Activated CD4-positive, CD25-positive, alpha-beta regulatory T cell treated with anti-CD3 and anti-CD28 coated beads, Interleukin-2, amount 50 U/mL, for 16 hours (primary cell): ENCODE measurements at regions not wholly inside any gene's neighbourhood (a gene's known extent, or its start where the extent isn't known, plus 50 kb on each side); places are given as distances from the start of the nearest gene placed in this dataset.

Experiments
- DNase-seq: peaks from one replicate; pipeline ENCODE4 v3.0.0-alpha.2; 2020; ENCODE audit warnings: low read depth, low spot score

DNA sequence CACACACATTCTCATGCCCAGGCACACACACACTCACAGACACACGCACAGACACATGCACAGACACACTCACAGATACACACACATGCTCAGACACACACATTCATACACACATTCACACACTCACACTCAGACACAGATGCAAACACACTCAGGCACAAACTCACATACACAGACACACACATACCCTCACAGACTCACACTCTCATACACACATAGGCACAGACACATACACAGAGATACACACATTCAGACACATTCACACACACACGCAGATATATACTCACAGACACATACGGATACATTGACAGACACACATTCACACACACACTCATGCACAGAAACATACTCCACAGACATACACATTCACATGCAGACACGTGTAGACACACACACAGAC, 89.6 kb downstream of the RBFOX3 start:
- no peak for DNase-seq

DNA sequence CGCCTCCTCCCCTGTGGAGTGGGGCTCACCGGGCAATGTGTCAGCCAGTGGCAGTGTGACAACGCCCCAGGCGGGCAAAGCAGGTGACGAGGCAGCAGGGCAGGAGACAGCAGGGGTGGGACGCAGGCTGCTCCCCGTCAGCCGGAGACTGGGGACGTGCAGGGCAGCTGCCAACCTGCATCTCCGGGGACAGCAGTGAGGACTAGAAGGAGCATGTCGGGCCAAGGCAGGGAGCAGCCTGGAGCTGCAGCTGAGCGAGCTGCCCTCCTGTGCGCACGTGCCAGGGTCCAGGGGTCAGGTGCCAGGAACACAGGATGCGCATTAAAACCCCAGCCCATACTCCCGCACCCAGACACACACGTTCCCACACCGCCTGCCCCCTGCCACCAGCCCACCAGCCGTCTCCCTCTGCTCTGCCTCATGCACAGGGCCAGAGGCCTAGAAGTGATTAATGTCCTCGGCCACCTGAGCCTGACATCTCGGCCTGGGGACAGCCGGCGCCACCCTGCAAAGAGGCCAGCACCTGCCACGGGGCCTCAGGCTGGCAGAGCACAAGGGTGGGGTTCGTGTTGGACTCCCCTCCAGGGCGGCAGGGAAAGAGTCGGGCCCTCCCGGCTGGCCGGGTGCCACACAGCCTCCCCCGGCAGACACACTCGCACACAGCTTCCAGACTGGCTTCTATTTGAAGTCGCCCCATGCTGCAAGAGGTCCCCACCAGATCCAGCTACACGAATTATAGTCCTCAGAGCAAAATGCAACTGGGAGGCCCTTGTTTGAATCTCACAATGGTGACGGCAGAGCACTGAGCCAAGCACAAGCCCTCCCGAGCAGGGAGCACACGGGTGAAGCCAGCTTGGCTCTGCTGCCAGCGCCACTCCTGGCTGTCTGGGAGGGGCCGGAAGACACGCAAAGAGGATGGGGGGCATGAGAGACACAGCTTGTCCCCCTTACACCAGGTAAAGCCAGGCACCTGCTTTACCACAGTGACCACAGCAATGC, 90.4 kb downstream of the RBFOX3 start:
- no peak for DNase-seq

DNA sequence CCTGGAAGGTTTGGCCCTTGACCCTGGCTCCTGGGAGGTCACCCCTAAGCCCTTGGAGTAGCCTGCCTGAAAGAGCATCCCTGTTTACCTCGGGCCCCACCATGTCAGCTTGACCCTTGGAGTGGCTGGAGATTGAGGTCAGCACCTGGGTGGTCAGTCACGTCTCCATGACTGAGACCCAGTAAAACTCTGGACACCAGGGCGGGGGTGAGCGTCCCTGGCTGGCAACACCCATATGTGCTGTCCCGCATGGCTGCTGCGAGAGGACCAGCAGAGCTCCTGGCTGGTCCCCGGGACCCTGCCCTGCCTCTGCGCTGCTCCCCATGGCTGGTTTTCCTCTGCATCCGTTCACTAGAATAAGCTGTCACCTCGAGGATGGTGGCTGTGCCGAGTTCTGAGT, 91.2 kb downstream of the RBFOX3 start:
- no peak for DNase-seq

DNA sequence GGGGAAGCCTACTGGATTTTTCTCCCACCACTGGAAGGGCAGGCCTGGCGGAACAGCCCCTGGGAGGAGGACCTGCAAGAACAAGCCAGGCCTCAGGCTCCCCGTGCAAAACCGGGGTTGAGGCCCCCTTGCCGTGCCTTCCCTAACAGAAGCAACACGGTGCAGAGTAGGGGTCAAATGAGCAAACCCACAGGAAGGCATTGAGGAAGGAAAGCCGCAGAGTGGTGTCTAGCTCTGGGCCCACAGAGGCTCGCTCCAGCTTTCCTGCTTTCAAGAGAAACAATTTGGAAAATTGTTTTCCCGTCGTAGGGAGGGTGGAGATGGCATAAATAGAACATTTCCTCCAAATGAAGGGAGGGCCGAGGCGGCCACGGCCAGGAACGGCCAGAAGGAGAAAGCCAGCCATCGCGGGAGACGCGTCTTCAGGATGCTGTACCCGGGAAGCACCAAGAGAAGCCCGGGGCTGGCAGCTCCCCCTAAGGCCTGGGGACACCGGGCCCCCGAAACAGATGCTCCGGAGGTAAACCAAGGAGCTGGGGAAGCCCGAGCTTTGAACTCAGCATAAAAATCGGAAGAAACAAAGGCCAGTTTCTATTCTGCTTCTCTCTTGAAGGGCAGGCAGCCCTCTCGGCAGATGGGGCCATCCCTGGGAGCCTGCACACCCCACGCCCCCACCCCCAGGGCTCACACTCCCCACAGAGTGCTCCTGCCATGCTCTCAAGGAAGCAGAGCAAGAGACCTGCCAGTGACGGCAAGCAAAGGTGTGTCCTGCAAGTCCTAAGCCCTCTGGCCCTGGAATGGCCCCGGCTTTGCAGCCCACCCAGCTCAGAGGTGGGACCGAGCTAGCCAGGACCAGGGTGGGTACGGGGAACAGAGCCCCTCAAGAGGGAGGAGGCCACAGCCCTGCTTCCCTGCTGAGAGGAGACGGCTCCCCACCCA, 92.0 kb downstream of the RBFOX3 start:
- DNase-seq = no peak

DNA sequence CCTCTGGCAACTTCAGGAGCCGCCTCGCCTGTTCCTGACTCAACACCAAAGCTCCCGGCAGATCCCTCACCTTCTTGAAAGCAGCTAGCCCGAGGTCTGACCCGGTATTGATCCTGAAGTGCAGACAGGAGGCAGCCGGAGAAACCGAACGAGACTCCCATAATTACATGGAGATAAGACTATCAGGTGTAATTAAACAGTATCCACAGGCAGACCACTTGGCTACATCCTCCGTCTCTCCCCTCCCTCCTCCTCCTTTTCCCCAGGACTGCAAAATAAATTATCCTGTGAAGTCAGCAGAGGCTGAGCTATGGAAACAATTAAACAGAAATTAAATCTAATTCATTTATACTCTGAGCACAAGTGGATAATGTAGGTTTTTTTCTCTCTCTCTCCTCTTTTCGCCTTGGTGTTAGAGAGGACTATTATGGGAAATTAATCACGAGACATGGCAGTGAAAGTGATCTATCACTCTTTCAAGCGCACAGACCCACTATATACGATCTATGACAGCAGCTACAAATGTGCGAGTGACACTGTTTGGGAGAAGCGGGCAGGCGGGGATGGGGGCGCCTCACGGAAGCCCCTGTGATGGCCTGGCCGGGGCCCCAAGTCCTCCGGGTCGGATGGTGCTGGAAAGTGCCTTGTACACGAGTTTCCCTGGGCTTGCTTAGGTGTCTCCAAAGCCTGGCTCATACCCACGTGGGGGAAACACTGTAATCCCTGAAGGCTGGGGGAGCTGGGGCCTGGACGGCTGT, 92.8 kb downstream of the RBFOX3 start:
- no peak for DNase-seq

DNA sequence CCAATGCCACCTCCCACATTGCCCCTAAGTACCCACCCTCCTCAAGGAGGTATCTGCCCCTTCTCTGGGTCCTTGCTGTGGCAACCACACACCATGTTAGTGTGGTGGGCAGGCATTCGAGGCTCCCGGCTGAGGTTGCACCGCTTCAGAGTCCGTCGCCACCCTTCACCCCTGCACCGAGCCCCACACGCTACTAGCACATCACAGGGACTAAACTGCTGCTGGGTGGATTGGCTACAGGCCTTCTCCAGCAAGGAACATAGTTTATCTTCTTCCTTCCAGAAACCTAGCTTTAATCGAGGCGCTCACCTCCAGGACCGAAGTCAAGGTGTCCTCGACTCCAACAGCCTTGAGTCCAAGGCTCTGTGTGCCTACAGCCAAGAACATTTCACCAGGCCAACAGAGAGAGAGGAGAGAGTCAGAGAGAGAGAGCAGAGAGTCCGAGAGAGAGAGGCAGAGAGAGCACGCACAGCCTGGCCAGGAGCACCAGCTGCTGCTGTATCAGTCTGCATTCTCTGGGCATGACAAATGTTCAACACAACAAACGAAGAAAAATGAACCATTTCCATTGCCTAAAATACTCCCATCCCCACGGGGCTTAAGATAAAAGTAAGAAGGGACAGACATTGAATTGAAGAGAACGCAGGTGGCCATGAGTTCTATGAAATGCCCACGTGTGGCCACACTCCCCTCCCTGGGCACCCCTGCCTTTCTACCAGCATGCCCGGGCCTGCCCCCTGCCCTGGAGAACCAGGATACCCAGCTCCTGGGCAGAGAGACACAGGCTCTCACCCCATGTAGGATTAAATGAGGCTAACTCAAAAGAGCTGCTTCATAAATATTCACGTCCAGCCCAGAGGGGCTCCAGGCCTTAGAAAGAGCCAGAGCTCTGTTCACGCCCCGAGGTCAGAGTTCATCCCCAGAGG, 94.9 kb downstream of the RBFOX3 start:
- no peak for DNase-seq

DNA sequence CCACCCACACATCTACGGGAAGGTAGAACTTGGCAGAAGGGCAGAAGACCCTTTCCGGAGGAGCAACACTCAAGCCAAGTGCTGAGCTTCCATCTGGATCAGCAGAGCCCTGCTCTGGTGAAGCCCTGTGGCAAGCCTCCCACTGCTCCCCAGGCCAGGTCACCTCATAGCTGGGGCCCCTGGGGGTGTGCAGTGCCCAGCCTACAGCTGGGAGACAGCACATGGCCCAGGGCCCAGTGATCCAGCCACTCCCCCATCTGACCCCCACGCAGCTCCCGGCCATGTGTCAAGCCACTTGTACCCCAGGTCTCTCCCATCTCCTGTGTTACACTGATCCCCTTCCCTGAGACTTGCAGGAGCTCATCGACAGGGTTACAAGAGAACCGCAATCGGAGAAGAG, 95.7 kb downstream of the RBFOX3 start:
- no peak for DNase-seq

DNA sequence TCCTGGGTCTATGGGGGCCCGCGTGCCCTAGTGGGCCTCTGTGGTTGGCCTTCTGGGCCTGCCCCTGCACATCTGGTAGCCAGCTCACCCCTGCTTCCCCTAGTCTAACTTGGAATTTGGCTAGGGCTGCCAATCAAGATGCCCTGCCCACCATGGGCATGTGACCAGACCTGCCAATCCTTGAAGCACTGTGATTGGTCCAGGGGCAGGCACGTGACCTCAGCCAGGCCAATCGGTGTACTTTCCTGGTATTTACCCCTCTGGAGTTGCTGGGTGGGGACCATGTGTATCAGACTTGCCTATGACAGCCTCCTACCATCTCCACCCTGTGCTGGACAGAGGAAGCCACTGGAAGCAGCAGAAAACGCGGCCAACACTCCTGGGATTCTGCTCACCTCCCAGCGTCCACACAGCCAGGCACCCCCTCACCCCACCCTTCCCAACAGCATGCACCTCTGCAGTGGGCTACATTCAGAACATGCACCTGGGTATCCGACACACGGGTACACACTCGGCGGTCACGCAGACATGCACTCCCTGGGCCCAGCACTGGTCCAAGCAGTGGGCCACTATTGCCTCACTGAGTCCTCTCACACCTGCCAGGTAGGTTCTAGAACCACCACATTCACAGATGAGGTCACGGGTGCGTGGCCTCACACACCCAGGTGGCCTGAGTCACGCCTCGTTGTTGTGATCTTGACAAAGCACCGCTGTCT, 96.9 kb downstream of the RBFOX3 start:
- no peak for DNase-seq

DNA sequence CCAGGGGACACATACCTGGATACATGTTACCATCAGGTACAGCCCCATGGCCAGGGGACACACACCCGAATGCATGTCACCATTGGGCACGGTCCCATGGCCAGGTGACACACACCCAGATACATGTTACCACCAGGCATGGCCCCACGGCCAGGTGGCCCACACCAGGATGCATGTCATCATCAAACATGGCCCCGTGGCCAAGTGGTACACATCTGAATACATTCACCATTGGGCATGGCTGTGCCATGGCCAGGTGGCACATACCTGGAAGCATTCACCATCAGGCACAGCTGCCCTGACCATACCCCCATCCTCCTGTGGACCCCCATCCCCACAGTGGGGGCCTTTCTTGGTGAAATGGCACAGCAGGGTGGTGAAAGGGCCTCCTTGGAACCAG, 97.6 kb downstream of the RBFOX3 start:
- no peak for DNase-seq

DNA sequence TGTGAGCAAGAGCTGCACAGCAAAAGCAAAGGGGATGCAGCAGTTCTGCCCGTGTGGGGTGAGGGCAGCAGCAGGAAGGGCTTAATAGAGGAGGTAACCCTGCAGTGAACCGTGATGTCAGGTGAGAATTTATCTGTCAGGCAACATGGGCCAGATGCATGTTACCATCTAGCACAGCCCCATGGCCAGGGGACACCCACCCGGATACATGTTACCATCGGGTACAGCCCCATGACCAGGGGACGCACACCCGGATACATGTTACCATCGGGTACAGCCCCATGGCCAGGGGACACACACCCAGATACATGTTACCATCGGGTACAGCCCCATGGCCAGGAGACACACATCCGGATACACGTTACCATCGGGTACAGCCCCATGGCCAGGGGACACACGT, 99.4 kb downstream of the RBFOX3 start:
- no peak for DNase-seq

DNA sequence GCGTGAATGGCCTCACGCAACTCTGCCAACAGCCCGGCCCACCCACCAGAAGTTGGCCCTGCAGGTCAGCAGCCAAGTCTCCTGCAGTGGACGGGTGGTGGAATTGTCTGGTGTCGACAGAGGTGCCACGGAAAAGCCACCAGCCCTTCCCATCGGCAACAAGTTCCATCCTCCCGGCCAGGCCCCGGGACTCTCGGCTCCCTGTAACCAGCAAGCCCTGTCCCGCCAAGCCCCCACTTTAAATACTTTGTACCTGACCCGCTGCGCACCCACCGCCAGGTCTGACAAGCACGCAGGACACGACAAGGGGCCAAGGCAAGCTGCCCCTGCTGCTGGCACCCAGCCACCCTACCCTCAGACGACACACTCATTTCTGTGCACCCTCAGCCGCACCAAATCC, 100.8 kb downstream of the RBFOX3 start:
- no peak for DNase-seq

DNA sequence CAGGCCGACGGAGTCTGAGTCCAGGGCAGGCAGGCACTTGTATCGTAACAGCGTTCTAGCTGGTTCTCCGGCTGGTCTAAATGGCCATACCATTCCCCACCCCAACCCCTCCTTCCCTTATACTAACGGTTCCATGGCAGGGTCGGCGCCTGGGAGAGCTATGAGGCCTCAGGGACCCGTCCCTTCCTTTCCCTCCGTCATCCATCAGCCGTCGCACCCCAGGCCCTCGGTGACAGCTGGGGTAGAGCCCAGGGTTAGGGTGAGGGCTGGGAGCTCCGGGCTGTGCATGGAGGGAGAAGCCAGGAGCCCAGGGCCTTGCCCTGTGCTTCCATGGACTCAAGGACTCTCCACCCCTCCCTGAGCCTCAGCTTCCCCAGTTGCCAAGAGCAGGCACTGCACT, 101.4 kb downstream of the RBFOX3 start:
- no peak for DNase-seq

DNA sequence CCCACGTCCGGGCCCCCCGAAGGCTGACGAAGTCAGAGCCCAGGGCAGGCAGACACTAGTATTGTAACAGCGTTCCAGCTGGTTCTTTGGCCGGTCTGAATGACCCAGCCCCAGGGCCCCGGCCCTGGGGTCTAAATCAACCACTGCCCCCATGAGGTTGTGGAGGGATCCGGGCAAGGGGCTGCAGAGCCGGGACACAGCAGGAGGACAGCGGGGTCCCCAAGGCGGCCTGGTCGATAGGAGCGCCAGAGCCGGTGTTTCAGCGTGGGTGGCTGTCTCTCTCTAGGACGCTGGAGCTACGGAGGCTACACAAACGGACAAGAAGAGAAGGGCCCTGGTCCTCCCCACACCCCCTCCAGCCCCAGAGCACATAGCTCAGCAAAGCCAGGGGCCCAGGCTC, 101.8 kb downstream of the RBFOX3 start:
- no peak for DNase-seq

DNA sequence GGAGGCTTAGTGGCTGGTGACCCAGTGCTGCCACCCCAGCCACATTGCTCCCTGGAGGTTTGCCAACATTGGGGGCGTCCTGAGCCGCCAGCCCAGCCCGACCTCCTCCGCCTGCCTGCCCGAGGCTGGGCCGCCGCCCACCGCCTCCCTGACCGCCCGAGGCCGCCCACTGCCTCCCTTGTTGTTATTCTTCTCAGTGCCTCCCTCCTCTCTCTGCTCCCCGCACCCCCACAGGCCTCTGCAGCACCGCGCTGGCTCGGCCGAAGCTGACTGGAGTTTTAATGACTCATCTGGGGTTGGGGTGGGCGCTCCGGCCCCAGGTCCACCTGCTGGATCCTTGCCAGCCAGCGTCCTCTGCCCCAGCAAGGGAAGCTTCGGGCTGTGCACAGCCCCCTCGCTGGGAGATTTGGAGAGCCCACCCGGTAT, 102.5 kb downstream of the RBFOX3 start:
- no peak for DNase-seq

DNA sequence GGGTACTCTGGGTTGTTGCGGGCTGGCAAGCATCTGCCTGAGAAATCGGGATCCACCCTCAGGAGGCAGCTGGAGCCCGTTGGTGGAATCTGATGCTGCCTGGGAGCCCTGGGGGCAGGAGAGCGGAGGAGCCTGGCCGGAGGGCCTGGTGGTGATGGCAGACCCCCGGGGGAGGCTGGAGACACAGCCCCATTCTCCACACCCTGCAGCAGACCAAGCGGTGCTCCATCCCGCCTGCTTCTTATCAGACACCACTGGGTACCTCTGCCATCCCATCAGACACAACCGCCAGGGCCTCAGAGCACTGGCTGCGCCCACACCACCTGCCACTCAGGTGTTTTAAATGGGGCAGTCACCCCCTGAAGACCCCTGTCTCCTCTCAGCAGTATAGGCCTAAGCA, 103.9 kb downstream of the RBFOX3 start:
- no peak for DNase-seq

DNA sequence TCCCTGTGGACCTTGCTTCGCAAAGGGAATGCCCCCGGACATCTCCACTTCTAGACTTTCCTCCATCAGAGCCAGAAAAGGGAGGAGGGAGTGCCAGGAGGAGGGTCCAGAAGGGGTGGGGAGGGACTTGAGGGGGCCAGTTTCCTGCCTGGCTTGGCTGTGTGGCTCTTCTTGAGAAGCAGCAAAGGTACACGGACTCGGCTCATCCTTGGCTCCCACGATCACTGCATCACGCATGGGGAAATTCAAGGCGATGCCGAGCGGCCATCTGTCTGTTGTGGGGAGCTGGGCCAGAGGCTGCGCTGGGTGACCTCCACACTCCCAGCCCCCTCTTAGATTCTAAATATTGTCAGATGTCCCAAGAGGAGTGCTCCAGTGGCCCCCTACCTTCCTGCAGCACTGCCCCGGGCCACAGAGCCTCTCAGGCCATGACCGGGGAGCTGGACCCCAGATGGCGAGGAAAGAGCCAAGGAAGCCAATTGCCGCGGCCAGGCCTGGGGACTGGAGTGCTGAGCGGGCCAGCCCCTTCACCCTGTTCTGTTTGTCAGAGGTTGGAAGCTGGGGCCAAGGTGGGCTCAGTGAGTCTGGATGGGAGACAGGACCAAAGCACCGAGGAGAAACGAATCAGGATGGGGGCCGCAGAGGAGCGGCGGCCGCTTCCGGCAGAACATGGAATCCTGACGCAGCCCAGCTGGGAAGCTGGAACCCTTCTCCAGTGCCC, 104.5 kb downstream of the RBFOX3 start:
- no peak for DNase-seq

DNA sequence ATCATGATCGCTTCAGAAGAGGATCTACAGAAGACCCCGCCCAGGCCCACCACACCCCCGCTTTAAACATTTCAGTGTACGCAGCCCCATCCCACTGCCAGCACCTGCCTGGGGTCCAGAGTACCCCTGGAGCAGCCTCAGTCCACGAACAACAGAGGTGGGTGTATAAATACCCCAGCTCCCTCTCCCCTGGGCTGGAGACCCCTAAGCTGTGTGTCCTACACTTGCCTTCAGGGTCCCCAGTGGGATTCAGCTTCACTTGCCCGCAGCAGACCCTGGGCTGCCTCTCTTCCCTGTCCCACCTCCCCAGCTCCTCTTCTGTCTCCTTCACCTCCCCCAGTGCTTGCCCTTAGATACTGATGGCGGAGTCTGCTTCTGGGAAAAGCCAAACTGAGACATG, 105.7 kb downstream of the RBFOX3 start:
- no peak for DNase-seq

DNA sequence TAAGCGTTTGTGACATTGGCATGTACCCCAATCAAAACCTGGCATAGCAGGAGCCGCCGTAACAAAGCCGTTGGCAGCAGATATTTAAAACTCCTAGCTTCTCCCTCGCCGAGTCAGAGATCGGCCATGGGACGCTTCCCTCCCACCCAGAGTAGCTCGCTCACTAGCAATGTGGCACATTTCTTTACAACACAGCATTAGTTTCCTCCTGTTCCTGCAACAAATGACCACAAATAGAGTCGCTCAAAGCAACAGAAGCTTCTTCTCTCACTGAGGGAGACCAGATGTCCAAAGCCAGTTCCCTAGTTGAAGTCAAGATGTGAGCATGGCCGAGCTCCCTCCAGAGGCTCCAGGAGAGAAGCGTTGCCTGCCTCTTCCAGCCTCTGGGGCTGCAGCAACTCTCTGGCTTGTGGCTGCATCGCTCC, 106.7 kb downstream of the RBFOX3 start:
- no peak for DNase-seq

DNA sequence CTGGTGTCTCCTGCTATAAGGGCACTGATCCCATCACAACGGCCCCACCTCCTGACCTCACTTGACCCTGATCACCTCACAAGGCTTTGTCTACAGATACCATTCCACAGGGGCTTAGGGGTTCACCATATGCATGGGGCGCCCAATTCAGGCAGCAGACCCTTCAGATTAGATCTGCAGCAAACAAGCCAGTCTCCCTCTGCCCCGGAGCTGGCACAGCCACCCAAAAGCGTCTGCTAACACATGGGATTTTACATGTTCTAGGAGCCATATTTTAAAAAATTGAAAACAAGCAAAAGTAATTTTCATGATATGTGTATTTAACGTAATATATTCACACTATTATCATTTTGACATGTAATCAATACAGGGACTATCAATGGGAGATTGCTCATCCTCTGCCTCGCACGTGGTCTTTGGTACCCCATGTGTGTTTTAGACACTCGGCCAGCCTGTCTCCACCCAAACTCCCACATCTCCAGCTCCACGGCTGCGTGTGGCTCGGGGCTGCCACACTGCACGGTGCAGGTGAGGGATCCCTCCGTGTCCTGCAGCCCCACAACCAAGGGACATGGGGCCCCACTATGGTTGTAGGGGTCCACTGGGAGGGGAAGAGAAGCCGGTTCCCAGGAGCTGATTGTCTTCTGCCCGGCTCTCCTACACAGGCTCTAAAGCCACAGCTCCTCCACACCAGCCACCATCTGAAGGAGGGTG, 107.6 kb downstream of the RBFOX3 start:
- no peak for DNase-seq
